ENCODE measurements at regions not wholly inside any gene's neighbourhood (a gene's known extent, or its start where the extent isn't known, plus 50 kb on each side); places are given as distances from the start of the nearest gene placed in this dataset.
"Not testable (repeated sequence)": the region's sequence is repeated elsewhere in the genome, so short reads cannot be mapped to it uniquely, and the experiment has no call there.

- Histone ChIP-seq H3K9me3 (ENCODE audit: control insufficient read depth in 5 of 5, low read length in 5 of 5) (no peaks in the 10 kb centered on the region), H3K36me3 (ENCODE audit: control insufficient read depth in 5 of 5, insufficient read depth in 5 of 5, low read length in 5 of 5) (no peaks in the 10 kb centered on the region)
These were observed 61.7 kb downstream of the KPNA2 start for GRCh38 chr17:68097161-68097805.

GRCh38 chr17:68099341-68099753 is 63.8 kb downstream of the KPNA2 start:
- H3K4me3 ChIP-seq (ENCODE audit: low read depth in 1 of 5, low read length in 5 of 5); H3K9ac ChIP-seq (ENCODE audit: low read length in 5 of 5); H3K27me3 ChIP-seq (ENCODE audit: control insufficient read depth in 5 of 5, insufficient read depth in 4 of 5, low read length in 5 of 5); H3K9me3 ChIP-seq (ENCODE audit: control insufficient read depth in 5 of 5, low read length in 5 of 5); H3K36me3 ChIP-seq (ENCODE audit: control insufficient read depth in 5 of 5, insufficient read depth in 5 of 5, low read length in 5 of 5); H3K27ac ChIP-seq (ENCODE audit: low read depth, low read length): not testable (repeated sequence)
- H3K4me1 ChIP-seq (ENCODE audit: control insufficient read depth in 5 of 5, insufficient read depth in 5 of 5, low read length in 5 of 5) = peaks cover 3 to 23% (median 20%) of the 10 kb centered on the region in 5 donors

More at GRCh38 chr17:68097161-68097805, 61.7 kb downstream of the KPNA2 start:
- H3K9ac ChIP-seq (ENCODE audit: low read length in 5 of 5) = no peak overlapping the region
- no peak overlapping the region for H3K27ac ChIP-seq (ENCODE audit: low read depth, low read length)
- H3K4me3 ChIP-seq (ENCODE audit: low read depth in 1 of 5, low read length in 5 of 5) = no peak overlapping the region
- peaks cover 3 to 12% (median 7%) of the 10 kb centered on the region in 5 donors for H3K4me1 ChIP-seq (ENCODE audit: control insufficient read depth in 5 of 5, insufficient read depth in 5 of 5, low read length in 5 of 5)
- H3K27me3 ChIP-seq (ENCODE audit: control insufficient read depth in 5 of 5, insufficient read depth in 4 of 5, low read length in 5 of 5) = no peaks in the 10 kb centered on the region

- no peak overlapping the region for H3K4me3 ChIP-seq (ENCODE audit: low read depth in 1 of 5, low read length in 5 of 5)
- H3K27me3 ChIP-seq (ENCODE audit: control insufficient read depth in 5 of 5, insufficient read depth in 4 of 5, low read length in 5 of 5) = no peaks in the 10 kb centered on the region
- H3K9ac ChIP-seq (ENCODE audit: low read length in 5 of 5) = no peak overlapping the region
- H3K4me1 ChIP-seq (ENCODE audit: control insufficient read depth in 5 of 5, insufficient read depth in 5 of 5, low read length in 5 of 5) = peaks cover 3 to 23% (median 20%) of the 10 kb centered on the region in 5 donors
- no peaks in the 10 kb centered on the region for H3K9me3 ChIP-seq (ENCODE audit: control insufficient read depth in 5 of 5, low read length in 5 of 5)
- H3K36me3 ChIP-seq (ENCODE audit: control insufficient read depth in 5 of 5, insufficient read depth in 5 of 5, low read length in 5 of 5) = no peaks in the 10 kb centered on the region
- no peak overlapping the region for H3K27ac ChIP-seq (ENCODE audit: low read depth, low read length)
These were observed 64.6 kb downstream of the KPNA2 start for GRCh38 chr17:68100000-68100641.

DNA sequence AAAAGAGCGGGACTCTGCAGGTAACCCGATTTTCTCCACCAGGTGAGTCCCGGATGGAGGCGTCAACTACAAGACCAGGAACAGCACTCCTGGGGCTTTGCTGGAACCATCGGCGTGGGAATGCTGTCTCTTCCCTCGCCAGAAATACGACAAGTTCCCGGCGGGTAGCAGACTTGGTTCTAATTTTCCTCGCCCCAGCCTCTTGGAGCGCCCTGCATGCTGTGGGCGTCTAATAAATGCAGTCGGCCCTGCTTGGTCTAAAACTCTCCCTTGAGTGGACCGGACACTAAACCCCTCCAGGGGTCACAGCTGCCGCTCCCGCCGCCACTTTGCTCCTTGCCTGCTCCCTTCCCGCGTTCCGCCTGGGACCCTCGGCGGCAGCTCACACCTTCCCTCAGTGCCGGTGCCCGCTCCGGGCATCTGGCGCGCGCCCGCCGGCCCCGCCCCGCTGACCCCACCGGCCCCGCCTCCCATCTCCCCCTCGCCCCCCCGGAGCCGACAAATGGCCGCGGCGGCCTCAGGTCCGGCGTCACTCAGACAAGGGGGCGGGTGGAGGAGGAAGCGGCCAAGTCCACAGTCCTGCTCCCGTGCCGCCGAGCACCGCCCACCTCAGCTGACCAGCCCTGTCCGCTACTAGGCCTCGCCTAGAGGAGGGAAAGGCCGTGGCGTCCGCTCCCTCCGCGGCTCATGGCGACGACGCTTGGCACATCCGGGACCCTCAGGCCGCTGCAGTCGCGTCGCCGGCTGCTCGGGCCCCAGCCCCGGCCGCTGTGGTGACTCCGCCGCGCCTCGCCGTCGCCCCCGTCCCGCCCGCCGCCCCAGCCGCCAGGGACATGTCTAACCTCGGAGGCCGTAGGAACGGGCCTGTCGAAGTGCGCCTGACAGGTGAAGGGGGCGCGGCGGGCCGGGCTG is 65.8 kb downstream of the KPNA2 start:
- Histone ChIP-seq H3K4me3 (ENCODE audit: low read depth in 1 of 5, low read length in 5 of 5) (peak overlapping the region; percentile 75 to 85 (median 77)), H3K36me3 (ENCODE audit: control insufficient read depth in 5 of 5, insufficient read depth in 5 of 5, low read length in 5 of 5) (no peaks in the 10 kb centered on the region), H3K27me3 (ENCODE audit: control insufficient read depth in 5 of 5, insufficient read depth in 4 of 5, low read length in 5 of 5) (no peaks in the 10 kb centered on the region), H3K27ac (ENCODE audit: low read depth, low read length) (peak overlapping the region; percentile 72), H3K4me1 (ENCODE audit: control insufficient read depth in 5 of 5, insufficient read depth in 5 of 5, low read length in 5 of 5) (peaks cover 3 to 23% (median 20%) of the 10 kb centered on the region in 5 donors), H3K9ac (ENCODE audit: low read length in 5 of 5) (peak overlapping the region in 4 of 5 donors; percentile 83 to 91 (median 88)), H3K9me3 (ENCODE audit: control insufficient read depth in 5 of 5, low read length in 5 of 5) (no peaks in the 10 kb centered on the region)

DNA sequence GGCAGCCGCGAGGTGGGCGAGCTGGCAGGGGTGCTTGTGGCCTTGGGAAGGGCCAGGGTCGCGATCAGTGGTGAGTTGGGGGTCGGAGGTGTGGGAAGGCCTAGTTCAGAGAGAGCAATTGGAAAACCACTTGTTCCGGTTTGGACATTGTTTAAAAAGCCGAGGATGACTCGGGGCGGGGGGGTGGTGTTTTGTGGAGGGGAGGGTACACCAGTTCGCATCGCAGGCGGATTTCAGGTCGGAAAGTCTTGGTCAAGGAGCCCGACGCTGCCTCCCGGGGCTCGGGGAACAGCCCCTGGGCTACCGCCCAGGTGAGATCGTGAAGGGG is 66.4 kb downstream of the KPNA2 start:
- H3K27me3 ChIP-seq (ENCODE audit: control insufficient read depth in 5 of 5, insufficient read depth in 4 of 5, low read length in 5 of 5) = no peaks in the 10 kb centered on the region
- H3K27ac ChIP-seq (ENCODE audit: low read depth, low read length) = peak overlapping the region; percentile 72
- H3K4me3 ChIP-seq (ENCODE audit: low read depth in 1 of 5, low read length in 5 of 5) = peak overlapping the region; percentile 75 to 79 (median 76)
- H3K9ac ChIP-seq (ENCODE audit: low read length in 5 of 5) = peak overlapping the region; percentile 68 to 91 (median 85)
- H3K9me3 ChIP-seq (ENCODE audit: control insufficient read depth in 5 of 5, low read length in 5 of 5) = no peaks in the 10 kb centered on the region
- no peaks in the 10 kb centered on the region for H3K36me3 ChIP-seq (ENCODE audit: control insufficient read depth in 5 of 5, insufficient read depth in 5 of 5, low read length in 5 of 5)
- peaks cover 3 to 23% (median 20%) of the 10 kb centered on the region in 5 donors for H3K4me1 ChIP-seq (ENCODE audit: control insufficient read depth in 5 of 5, insufficient read depth in 5 of 5, low read length in 5 of 5)

DNA sequence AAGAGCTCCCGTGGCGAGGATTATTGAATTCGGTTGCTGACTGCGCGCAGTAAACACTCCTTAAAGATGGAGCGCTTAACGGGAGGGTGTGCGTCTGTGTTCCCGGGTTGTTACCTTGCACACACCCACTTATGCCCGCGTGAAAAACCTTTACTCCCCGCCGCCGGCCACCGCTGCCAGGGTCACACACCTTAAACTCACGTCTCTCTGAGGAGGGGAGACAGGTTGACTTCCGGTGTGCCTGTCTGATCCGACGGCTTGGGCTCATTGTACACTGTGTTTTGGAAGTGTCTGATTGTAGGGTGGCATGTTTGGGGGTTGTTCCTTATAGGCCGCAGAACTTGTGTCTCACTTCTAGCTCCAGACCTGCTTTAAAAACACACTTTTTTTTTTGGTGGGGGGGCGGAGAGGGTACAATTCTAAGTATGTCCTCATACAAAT is 66.8 kb downstream of the KPNA2 start:
- H3K9ac ChIP-seq (ENCODE audit: low read length in 5 of 5) = peak overlapping the region; percentile 68 to 91 (median 85)
- H3K27ac ChIP-seq (ENCODE audit: low read depth, low read length) = no peak overlapping the region
- H3K27me3 ChIP-seq (ENCODE audit: control insufficient read depth in 5 of 5, insufficient read depth in 4 of 5, low read length in 5 of 5) = no peaks in the 10 kb centered on the region
- peak overlapping the region; percentile 75 to 79 (median 76) for H3K4me3 ChIP-seq (ENCODE audit: low read depth in 1 of 5, low read length in 5 of 5)
- no peaks in the 10 kb centered on the region for H3K9me3 ChIP-seq (ENCODE audit: control insufficient read depth in 5 of 5, low read length in 5 of 5)
- H3K4me1 ChIP-seq (ENCODE audit: control insufficient read depth in 5 of 5, insufficient read depth in 5 of 5, low read length in 5 of 5) = peaks cover 3 to 23% (median 20%) of the 10 kb centered on the region in 5 donors
- no peaks in the 10 kb centered on the region for H3K36me3 ChIP-seq (ENCODE audit: control insufficient read depth in 5 of 5, insufficient read depth in 5 of 5, low read length in 5 of 5)

DNA sequence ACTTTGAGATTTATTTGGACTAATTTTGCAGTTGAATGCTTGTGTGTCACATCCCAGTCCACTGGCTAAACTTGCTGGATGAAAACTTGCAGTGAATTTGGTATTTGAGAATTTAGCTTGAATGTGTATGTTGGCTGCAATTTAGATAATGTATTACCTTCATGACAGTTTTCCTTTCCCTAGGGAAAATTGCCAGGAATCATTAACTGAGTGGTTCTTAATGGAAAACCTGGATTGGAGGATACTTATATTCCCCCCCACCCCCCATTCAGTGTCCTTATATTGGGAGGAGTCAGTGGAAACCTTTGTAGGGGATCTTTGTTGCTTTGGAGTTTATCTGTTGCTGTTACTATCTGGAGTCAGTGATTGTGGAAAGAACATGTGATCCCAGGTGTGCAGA is 67.6 kb downstream of the KPNA2 start:
- H3K9me3 ChIP-seq (ENCODE audit: control insufficient read depth in 5 of 5, low read length in 5 of 5) = no peaks in the 10 kb centered on the region
- no peaks in the 10 kb centered on the region for H3K36me3 ChIP-seq (ENCODE audit: control insufficient read depth in 5 of 5, insufficient read depth in 5 of 5, low read length in 5 of 5)
- H3K27me3 ChIP-seq (ENCODE audit: control insufficient read depth in 5 of 5, insufficient read depth in 4 of 5, low read length in 5 of 5) = no peaks in the 10 kb centered on the region
- peak overlapping the region in 1 of 5 donors; percentile 90 for H3K9ac ChIP-seq (ENCODE audit: low read length in 5 of 5)
- peak overlapping the region in 4 of 5 donors; percentile 75 to 79 (median 76) for H3K4me3 ChIP-seq (ENCODE audit: low read depth in 1 of 5, low read length in 5 of 5)
- H3K27ac ChIP-seq (ENCODE audit: low read depth, low read length) = no peak overlapping the region
- peaks cover 3 to 23% (median 20%) of the 10 kb centered on the region in 5 donors for H3K4me1 ChIP-seq (ENCODE audit: control insufficient read depth in 5 of 5, insufficient read depth in 5 of 5, low read length in 5 of 5)

GRCh38 chr17:68106085-68106484 is 70.5 kb downstream of the KPNA2 start:
- Histone ChIP-seq H3K9ac (ENCODE audit: low read length in 5 of 5) (no peak overlapping the region), H3K36me3 (ENCODE audit: control insufficient read depth in 5 of 5, insufficient read depth in 5 of 5, low read length in 5 of 5) (no peaks in the 10 kb centered on the region), H3K27me3 (ENCODE audit: control insufficient read depth in 5 of 5, insufficient read depth in 4 of 5, low read length in 5 of 5) (no peaks in the 10 kb centered on the region), H3K27ac (ENCODE audit: low read depth, low read length) (no peak overlapping the region), H3K9me3 (ENCODE audit: control insufficient read depth in 5 of 5, low read length in 5 of 5) (peaks cover 0 to 3% (median 0%) of the 10 kb centered on the region in 5 donors), H3K4me1 (ENCODE audit: control insufficient read depth in 5 of 5, insufficient read depth in 5 of 5, low read length in 5 of 5) (peaks cover 0 to 19% (median 16%) of the 10 kb centered on the region in 5 donors), H3K4me3 (ENCODE audit: low read depth in 1 of 5, low read length in 5 of 5) (no peak overlapping the region)

- Histone ChIP-seq H3K27ac (ENCODE audit: low read depth, low read length) (no peak overlapping the region), H3K4me3 (ENCODE audit: low read depth in 1 of 5, low read length in 5 of 5) (no peak overlapping the region), H3K9me3 (ENCODE audit: control insufficient read depth in 5 of 5, low read length in 5 of 5) (peaks cover 0 to 3% (median 0%) of the 10 kb centered on the region in 5 donors), H3K27me3 (ENCODE audit: control insufficient read depth in 5 of 5, insufficient read depth in 4 of 5, low read length in 5 of 5) (no peaks in the 10 kb centered on the region), H3K4me1 (ENCODE audit: control insufficient read depth in 5 of 5, insufficient read depth in 5 of 5, low read length in 5 of 5) (peaks cover 0 to 12% (median 11%) of the 10 kb centered on the region in 5 donors), H3K36me3 (ENCODE audit: control insufficient read depth in 5 of 5, insufficient read depth in 5 of 5, low read length in 5 of 5) (no peaks in the 10 kb centered on the region), H3K9ac (ENCODE audit: low read length in 5 of 5) (no peak overlapping the region)
These were observed 71.8 kb downstream of the KPNA2 start for GRCh38 chr17:68107373-68107772.
